PC-9 (cell line): ENCODE measurements at regions not wholly inside any gene's neighbourhood (a gene's known extent, or its start where the extent isn't known, plus 50 kb on each side); places are given as distances from the start of the nearest gene placed in this dataset.

Experiments used
- BruUV-seq: library from RNA; stranded (reverse); fragments of 400-500 nt; replicated peaks from 2 replicates; lab custom pipeline; 2021; lab: Mats Ljungman, UMichigan
- CTCF ChIA-PET: fragments of 300-600 bp; sonication (Branson Sonifier 250); formaldehyde crosslinking; loops from one replicate; lab custom pipeline; 2022; ENCODE audit warnings: antibody characterized with exemption; lab: Charles Lee
- POLR2A ChIA-PET: fragments of 300-600 bp; sonication (Branson Sonifier 250); formaldehyde crosslinking; loops from one replicate; lab custom pipeline; 2022; ENCODE audit warnings: antibody characterized with exemption; ENCODE audit not compliant: unreplicated experiment; lab: Charles Lee
- DNase-seq, 2 experiments: peaks; one replicate each; pipeline versions ENCODE4 v3.0.0 to v3.0.0-alpha.2; 2015 to 2022; ENCODE audit warnings: mixed read lengths in 1 of 2
- H2AFZ ChIP-seq: fragments of 200-600 bp; sonication (generic); 2 replicates; pipeline ENCODE4 v1.8.1; 2017; ENCODE audit warnings: antibody characterized with exemption
- H3F3A ChIP-seq: fragments of 200-600 bp; sonication (generic); 2 replicates; pipeline ENCODE4 v1.8.1; 2017; ENCODE audit warnings: antibody characterized with exemption, mild to moderate bottlenecking, low read depth; ENCODE audit not compliant: insufficient read depth
- H3K27ac ChIP-seq: fragments of 200-600 bp; sonication (generic); 2 replicates; pipeline ENCODE4 v1.6.1; 2016; ENCODE audit warnings: mixed run types
- H3K27me3 ChIP-seq: fragments of 200-600 bp; sonication (generic); 2 replicates; pipeline ENCODE4 v1.6.1; 2016; ENCODE audit warnings: low read depth, mixed run types; ENCODE audit not compliant: insufficient read depth
- H3K36me3 ChIP-seq: fragments of 200-600 bp; sonication (generic); 2 replicates; pipeline ENCODE4 v1.6.1; 2016; ENCODE audit warnings: low read depth, mixed run types
- H3K4me1 ChIP-seq: fragments of 200-600 bp; sonication (generic); replicated peaks from 2 replicates; pipeline ENCODE4 v1.6.1; 2016; ENCODE audit warnings: mixed run types; ENCODE audit not compliant: insufficient read depth
- H3K4me2 ChIP-seq: fragments of 200-600 bp; sonication (generic); 2 replicates; pipeline ENCODE4 v1.6.1; 2017; ENCODE audit warnings: mixed run types
- H3K4me3 ChIP-seq: fragments of 200-600 bp; sonication (generic); 2 replicates; pipeline ENCODE4 v1.6.1; 2016; ENCODE audit warnings: mixed run types
- H3K79me2 ChIP-seq: fragments of 200-600 bp; sonication (generic); 2 replicates; pipeline ENCODE4 v1.6.1; 2017; ENCODE audit warnings: low read depth, mixed run types
- H3K9me2 ChIP-seq: fragments of 200-600 bp; sonication (generic); 2 replicates; pipeline ENCODE4 v1.8.1; 2017; ENCODE audit warnings: mild to moderate bottlenecking; ENCODE audit not compliant: insufficient read depth
- H3K9me3 ChIP-seq: fragments of 200-600 bp; sonication (generic); 2 replicates; pipeline ENCODE4 v1.8.1; 2016; ENCODE audit warnings: low read depth; ENCODE audit not compliant: insufficient read depth
- H4K20me1 ChIP-seq: fragments of 200-600 bp; sonication (generic); 2 replicates; pipeline ENCODE4 v1.8.1; 2017; ENCODE audit not compliant: insufficient read depth
- CTCF ChIP-seq: fragments of 200-600 bp; sonication (generic); conservative IDR thresholded peaks from 2 replicates; pipeline ENCODE4 v1.6.1; 2017; ENCODE audit warnings: mixed run types, antibody characterized with exemption, mild to moderate bottlenecking, moderate library complexity
- EZH2 ChIP-seq: fragments of 200-600 bp; sonication (generic); IDR thresholded peaks from 2 replicates; pipeline ENCODE4 v1.8.0; 2017; ENCODE audit warnings: antibody characterized with exemption, low read depth
- intact Hi-C: fragments of 100-400 bp; cut with micrococcal nuclease; formaldehyde crosslinking; loops from one replicate; pipeline ENCODE4 v1.10.0; 2022; ENCODE audit not compliant: unreplicated experiment

- ChIA-PET CTCF (no interaction called here), POLR2A (no interaction called here)
- H3K4me2 ChIP-seq: no peak overlapping the region
- no peaks in the 10 kb centered on the region for H3F3A ChIP-seq
- no peaks in the 10 kb centered on the region for H4K20me1 ChIP-seq
- no peaks in the 10 kb centered on the region for H3K79me2 ChIP-seq
- H3K9me2 ChIP-seq: no peaks in the 10 kb centered on the region
- no peak overlapping the region for H2AFZ ChIP-seq
- no peak overlapping the region for H3K4me3 ChIP-seq
- no peaks in the 10 kb centered on the region for H3K36me3 ChIP-seq
- no peaks in the 10 kb centered on the region for H3K4me1 ChIP-seq
- TF ChIP-seq EZH2: no peak
- TF ChIP-seq CTCF: no peak
- no peaks in the 10 kb centered on the region for H3K9me3 ChIP-seq
- DNase-seq: no peak
- H3K27me3 ChIP-seq: no peaks in the 10 kb centered on the region
- no peak overlapping the region for H3K27ac ChIP-seq
- intact Hi-C loops: no loop called here
- no TSS peak for BruUV-seq
Measured at GRCh38 chr4:163815776-163816175, 321.3 kb downstream of the TMA16 start.

GRCh38 chr4:163816494-163816893, 322.0 kb downstream of the TMA16 start:
- ChIA-PET POLR2A (no interaction called here), CTCF (no interaction called here)
- H4K20me1 ChIP-seq: no peaks in the 10 kb centered on the region
- H3K9me3 ChIP-seq: no peaks in the 10 kb centered on the region
- no peak overlapping the region for H2AFZ ChIP-seq
- H3F3A ChIP-seq: no peaks in the 10 kb centered on the region
- no peak overlapping the region for H3K4me3 ChIP-seq
- no peak overlapping the region for H3K4me2 ChIP-seq
- no peaks in the 10 kb centered on the region for H3K79me2 ChIP-seq
- no peaks in the 10 kb centered on the region for H3K9me2 ChIP-seq
- no TSS peak for BruUV-seq
- H3K36me3 ChIP-seq: no peaks in the 10 kb centered on the region
- H3K4me1 ChIP-seq: no peaks in the 10 kb centered on the region
- TF ChIP-seq EZH2 (no peak), CTCF (no peak)
- H3K27me3 ChIP-seq: no peaks in the 10 kb centered on the region
- DNase-seq: no peak
- H3K27ac ChIP-seq: no peak overlapping the region
- intact Hi-C loops: no loop called here

- ChIA-PET CTCF (no interaction called here), POLR2A (no interaction called here)
- H3K79me2 ChIP-seq: no peaks in the 10 kb centered on the region
- intact Hi-C loops: no loop called here
- H3K27ac ChIP-seq: no peak overlapping the region
- H3K9me2 ChIP-seq: no peaks in the 10 kb centered on the region
- H3K4me3 ChIP-seq: no peak overlapping the region
- H3K4me1 ChIP-seq: no peaks in the 10 kb centered on the region
- H3K9me3 ChIP-seq: no peaks in the 10 kb centered on the region
- H3K36me3 ChIP-seq: no peaks in the 10 kb centered on the region
- no peak overlapping the region for H3K4me2 ChIP-seq
- no peaks in the 10 kb centered on the region for H3K27me3 ChIP-seq
- H3F3A ChIP-seq: no peaks in the 10 kb centered on the region
- TF ChIP-seq EZH2: no peak
- no peak for TF ChIP-seq CTCF
- no peak for DNase-seq
- no peak overlapping the region for H2AFZ ChIP-seq
- no peaks in the 10 kb centered on the region for H4K20me1 ChIP-seq
- no TSS peak for BruUV-seq
Measured at GRCh38 chr4:163818673-163819072, 324.2 kb downstream of the TMA16 start.
